Stimulated activated CD4-positive, alpha-beta T cell treated with anti-CD3 and anti-CD28 coated beads, TNF-alpha, amount 100 ng/mL, for 24 hours (primary cell): ENCODE measurements at regions not wholly inside any gene's neighbourhood (a gene's known extent, or its start where the extent isn't known, plus 50 kb on each side); places are given as distances from the start of the nearest gene placed in this dataset.

Experiments
- DNase-seq, 3 experiments: peaks; one replicate each; pipeline ENCODE4 v3.0.0-alpha.2; 2020; ENCODE audit warnings: low read depth in 3 of 3

DNA sequence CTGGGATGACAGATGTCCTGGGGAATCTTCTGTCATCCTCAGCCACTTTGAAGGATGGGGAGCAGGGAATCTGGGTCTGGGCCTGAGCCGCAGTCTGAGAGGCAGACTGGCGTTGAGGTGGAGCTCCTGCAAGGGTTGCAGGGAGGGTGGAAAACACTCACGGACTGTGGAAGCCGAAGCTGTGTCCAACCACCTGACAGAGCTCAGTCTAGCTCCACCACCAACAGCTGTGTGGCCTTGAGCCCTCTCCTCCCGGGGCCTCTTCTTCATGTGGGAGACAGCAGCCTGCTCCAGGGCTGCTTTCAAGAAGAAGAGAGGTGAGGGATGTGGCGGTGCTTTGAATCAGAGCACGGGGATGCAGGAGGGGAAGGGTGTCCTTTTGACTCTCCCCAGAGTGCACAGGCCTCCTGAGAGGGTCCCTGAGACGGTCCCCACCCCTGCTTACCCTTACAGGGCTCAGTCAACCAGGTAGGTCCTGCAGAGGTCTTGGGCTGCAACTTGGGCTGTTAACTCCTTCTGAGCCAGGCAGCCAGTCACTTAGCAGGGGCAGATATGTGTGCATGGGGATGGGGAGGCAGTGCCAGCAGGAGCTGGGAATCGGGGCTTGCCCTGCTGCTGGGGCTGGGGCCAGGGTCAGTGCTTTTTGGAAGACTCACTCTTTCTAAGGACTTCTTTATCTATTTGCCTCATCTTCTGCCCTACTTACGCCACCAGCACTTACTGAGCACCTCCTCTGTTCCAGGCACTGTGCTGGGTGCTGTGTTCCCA, 216.3 kb downstream of the PTPRU start:
- DNase-seq: no peak

DNA sequence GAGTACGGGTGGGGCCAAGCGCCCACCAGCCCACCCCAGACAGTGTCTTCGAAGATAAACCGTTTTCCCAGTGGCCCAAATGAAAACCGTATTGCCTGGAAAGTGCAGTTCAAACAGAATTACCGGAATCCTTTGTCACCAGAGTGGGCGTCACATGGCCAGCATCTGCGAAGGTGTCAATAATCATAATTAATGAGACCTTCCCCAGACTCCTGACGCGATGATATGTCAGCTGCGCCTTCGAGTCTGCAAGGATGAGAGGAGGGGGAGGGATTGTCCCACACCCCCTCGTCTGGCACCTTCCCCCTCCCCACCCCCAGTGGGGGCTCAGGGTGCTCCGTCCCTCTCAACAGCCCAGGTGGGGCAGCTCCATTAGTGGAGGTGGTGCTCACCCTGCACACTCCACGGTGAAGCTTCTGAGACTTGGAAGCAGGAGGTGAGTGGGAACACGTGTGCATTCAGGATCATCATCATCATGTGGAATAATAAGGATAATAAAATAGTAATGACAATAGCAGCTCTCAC, 215.1 kb downstream of the PTPRU start:
- no peak for DNase-seq

DNA sequence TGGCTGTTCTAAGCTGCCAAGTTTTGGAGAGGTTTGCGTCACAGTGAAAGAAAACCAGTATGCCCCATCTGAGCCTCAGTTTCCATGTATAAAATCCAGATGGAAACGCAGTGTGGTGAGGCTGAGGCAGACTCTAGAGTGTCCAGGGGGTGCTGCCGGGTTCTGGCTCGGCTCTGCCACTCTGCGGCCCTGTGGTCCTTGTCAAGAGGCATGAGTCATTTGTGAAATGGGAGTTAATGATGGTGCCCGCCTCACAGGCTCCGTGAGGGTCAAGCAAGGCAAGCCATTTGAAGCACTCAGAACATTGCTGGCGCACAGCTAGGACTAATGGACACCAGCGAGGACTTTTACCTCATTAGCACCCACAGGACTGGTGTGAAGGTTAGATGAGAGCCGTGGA, 214.3 kb downstream of the PTPRU start:
- DNase-seq: no peak

GRCh38 chr1:29448456-29449235, 212.3 kb downstream of the PTPRU start:
- DNase-seq: no peak

DNA sequence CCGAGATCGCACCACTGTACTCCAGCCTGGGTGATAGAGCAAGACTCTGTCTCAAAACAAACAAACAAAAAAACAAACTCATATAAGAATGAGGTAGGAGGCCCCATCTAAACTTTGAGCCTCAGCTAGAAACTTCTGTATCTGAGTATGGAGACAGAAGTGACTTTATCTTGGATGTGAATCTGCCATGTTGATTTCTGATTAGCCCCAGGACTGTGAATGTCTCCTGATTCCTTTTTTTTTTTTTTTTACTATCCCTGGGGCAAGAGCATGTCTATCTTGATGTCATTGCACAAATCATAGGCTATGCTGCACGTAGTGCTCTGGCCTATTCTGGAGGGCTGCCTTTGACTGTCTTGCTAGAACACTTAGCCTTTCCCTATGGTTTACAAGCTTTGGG, 211.0 kb downstream of the PTPRU start:
- no peak for DNase-seq

GRCh38 chr1:29444782-29445729, 208.7 kb downstream of the PTPRU start:
- DNase-seq: no peak

DNA sequence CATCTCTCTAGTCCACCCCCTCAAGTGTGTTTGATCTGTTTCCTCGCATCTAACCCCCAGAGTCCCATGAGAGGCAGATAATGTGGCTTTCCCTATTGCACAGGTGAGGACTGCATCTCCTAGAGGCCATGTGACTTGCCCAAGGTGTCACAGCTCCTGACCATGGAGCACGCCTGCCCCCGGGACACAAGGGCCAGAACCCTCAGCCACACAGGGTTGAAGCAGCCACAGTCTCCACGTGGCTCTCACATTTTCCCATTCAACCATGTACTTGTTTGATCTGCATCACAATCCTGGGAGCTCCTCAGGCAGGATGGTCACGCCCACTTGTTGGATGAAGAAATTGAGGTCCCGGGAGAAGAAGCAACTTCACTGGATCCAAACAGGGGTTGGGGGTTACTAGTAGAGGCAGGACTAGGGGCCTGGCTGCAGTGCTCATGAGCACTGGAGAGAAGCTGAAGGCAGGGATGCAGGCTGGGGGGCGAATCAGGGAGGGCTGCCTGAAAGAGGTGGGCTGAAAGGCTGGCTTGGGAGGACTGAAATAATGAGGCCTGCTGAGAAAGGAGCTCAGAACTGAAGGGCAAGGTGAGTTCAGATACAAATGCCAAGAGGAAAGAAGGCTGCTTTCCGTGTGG, 207.9 kb downstream of the PTPRU start:
- DNase-seq: no peak

DNA sequence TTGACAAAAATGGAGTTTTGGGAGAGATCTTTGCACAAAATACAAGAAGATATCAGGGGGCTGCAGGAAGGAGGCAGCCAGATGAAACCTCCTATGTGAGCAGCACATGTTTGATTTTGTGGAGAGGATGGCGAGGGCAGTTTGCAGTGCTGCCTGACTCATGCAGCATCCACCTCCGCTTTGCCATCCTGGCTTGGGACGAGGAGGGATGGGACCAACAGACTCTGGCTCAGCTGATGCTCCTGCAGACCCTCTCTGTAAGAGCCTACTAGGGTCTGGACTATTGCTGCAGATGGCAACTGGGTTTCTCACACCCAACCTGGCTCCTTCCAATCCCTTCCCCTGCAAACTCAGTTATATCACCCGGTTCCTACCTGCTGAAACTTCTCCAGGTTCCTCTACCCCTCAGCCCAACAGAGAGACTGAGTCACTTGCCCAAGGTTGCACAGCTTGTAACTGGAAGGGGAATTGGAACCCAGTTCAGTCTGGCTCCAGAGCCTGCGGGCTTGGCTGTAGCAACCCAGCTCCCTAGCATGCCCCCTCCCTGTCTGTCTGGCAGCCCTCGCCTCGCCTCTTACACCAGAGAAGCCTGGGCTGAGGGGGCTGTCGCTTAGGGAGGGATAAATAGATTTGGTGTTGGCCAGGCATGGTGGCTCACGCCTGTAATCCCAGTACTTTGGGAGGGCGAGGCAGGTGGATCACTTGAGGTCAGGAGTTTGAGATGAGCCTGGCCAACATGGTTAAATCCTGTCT, 205.8 kb downstream of the PTPRU start:
- DNase-seq: no peak

GRCh38 chr1:29439615-29440014, 203.3 kb downstream of the PTPRU start:
- DNase-seq: no peak

DNA sequence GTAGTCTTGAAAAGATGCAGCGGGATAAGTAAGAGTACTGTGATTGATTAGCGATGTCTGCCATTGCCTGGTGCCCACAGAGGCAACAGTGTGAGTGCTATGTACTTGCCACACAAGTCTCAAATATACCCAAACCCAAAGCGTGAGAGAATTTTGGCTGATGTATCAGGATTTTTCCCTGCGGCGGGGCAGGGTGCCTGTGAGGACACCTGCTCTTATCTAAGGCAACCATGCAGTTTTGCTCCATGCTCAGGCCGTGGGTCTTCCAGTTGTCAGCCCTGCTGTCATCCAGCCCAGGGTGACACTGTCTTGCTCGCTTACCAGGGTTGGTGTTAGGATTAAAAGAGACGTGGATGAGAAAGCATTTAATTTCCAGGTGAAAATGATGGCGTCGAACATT, 202.7 kb downstream of the PTPRU start:
- DNase-seq: no peak

DNA sequence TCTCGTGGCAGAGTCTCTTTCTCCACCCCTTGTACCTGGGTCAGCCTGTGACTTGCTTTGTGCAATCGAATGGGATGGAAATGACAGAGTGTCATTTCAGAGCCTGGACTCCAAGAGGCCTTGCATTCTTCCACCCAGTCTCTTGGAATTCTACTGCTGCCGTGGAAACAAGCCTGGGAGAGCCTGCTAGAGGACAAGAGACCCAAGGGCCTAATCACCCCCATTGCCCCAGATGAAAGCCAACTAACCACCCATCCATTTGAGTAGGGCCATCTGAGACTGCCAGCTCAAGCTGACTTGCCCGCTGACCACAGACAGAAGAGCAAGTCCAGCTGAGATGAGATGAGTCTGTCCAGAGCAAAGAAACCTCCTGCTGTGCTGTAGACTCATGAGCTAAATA, 201.6 kb downstream of the PTPRU start:
- no peak for DNase-seq

- no peak for DNase-seq
These were observed 200.0 kb downstream of the PTPRU start for GRCh38 chr1:29436181-29436785.

- DNase-seq: no peak
These were observed 197.5 kb downstream of the PTPRU start for GRCh38 chr1:29433830-29434229.

DNA sequence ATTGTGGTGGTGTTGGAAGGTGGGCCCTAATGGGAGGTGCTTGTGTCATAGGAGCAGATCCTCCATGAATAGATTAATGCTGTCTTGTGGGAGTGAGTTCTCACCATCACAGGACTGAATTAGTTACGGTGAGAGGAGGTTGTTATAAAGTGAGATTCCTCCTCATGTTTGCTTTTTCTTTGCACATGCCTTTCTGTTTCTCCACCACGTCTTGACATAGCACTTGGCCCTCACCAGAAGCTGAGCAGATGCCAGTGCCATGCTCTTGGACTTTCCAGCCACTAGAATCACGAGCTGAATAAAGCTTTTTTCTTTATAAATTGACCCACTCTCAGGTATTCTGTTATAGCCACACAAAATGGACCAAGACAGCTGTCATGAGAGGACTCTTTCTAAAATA, 194.8 kb downstream of the PTPRU start:
- no peak for DNase-seq

DNA sequence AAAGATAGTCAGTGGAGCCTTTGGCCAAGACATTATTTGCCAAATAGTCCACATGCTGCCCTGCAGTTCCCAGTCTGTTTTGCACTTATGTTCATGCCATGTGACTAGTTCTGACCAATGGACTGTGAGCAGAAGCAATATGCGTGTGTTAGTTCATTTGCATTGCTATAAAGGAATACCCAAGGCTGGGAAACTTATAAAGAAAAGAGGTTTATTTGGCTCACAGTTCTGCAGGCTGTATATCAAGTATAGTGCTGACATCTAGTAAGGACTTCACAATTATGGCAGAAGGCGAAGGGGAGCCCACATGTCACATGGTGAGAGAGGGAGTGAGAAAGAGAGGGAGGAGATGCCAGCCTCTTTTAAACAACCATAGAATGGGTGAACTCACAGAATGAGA, 193.3 kb downstream of the PTPRU start:
- DNase-seq: no peak

DNA sequence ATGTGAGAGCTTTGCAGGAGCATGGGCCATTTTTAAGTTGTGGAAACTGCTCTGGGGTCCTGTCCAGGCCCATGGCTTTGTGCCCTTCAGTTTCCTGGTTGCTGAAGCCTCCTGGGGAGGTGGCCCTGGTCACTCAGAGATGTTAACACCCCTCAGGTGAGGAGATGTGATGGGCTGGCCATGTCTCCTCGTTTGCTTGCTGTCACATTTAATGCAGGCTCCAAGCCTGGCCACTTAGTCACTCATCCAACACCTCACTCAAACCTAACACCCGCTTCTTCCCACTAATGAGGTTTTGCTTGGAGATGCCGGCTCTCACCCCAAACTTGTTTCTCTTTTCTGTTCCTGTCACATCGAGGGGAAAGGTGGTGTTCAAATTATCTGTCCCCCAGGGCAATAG, 192.7 kb downstream of the PTPRU start:
- DNase-seq: no peak

DNA sequence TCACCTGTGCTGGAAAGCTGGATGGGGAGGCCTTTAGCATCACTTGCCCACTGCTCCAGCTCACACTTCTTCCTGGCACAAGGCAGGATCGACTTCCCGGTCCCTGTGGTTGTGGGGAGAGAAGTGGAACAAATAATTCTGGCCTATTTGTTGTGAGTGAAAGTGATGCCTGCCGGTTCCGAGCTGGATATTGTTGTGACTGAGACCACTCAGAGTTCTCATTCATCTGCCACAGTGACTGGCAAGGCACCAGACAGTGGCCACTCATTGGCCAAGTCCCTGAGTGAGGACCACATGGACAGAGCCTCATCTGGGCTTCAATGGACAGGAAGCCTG, 191.9 kb downstream of the PTPRU start:
- no peak for DNase-seq

GRCh38 chr1:29427614-29428279, 191.4 kb downstream of the PTPRU start:
- DNase-seq: no peak

- DNase-seq: no peak
These were observed 190.5 kb downstream of the PTPRU start for GRCh38 chr1:29426701-29427279.

GRCh38 chr1:29425631-29426030, 189.3 kb downstream of the PTPRU start:
- DNase-seq: no peak
